ENCODE measurements at regions not wholly inside any gene's neighbourhood (a gene's known extent, or its start where the extent isn't known, plus 50 kb on each side); places are given as distances from the start of the nearest gene placed in this dataset.
"Not testable (repeated sequence)": the region's sequence is repeated elsewhere in the genome, so short reads cannot be mapped to it uniquely, and the experiment has no call there.

- DNase-seq = peak; percentile 60
- no peak overlapping the region for H3K4me3 ChIP-seq (ENCODE audit: low read depth, low read length)
- H3K27ac ChIP-seq = no peak overlapping the region
Observed at GRCh38 chr2:237235383-237236095, 149.8 kb downstream of the COPS8 start.

GRCh38 chr2:237236188-237236587 lies 150.5 kb downstream of the COPS8 start:
- no peak for TF ChIP-seq CTCF (IDR thresholded peaks at IDR 0.05; ENCODE audit: low read depth, low read length, missing control alignments)
- Histone ChIP-seq H3K4me3 (ENCODE audit: low read depth, low read length) (no peak overlapping the region), H3K36me3 (replicated peaks) (no peaks in the 10 kb centered on the region), H3K27me3 (replicated peaks) (no peaks in the 10 kb centered on the region), H3K27ac (no peak overlapping the region)
- in situ Hi-C loops (cut with HindIII; ENCODE audit: low pct_ligation_motif_present, low sequenced_read_pairs) = no loop called here
- no peak for DNase-seq

More at GRCh38 chr2:237235383-237236095, 149.8 kb downstream of the COPS8 start:
- H3K36me3 ChIP-seq (replicated peaks) = no peaks in the 10 kb centered on the region
- H3K27me3 ChIP-seq (replicated peaks) = no peaks in the 10 kb centered on the region
- in situ Hi-C loops (cut with HindIII; ENCODE audit: low pct_ligation_motif_present, low sequenced_read_pairs) = no loop called here
- TF ChIP-seq CTCF (IDR thresholded peaks at IDR 0.05; ENCODE audit: low read depth, low read length, missing control alignments) = no peak

GRCh38 chr2:237238249-237238648 lies 152.6 kb downstream of the COPS8 start:
- in situ Hi-C loops (cut with HindIII; ENCODE audit: low pct_ligation_motif_present, low sequenced_read_pairs) = no loop called here
- no peaks in the 10 kb centered on the region for H3K36me3 ChIP-seq (replicated peaks)
- H3K27me3 ChIP-seq (replicated peaks) = no peaks in the 10 kb centered on the region
- no peak for TF ChIP-seq CTCF (IDR thresholded peaks at IDR 0.05; ENCODE audit: low read depth, low read length, missing control alignments)
- DNase-seq = no peak
- no peak overlapping the region for H3K4me3 ChIP-seq (ENCODE audit: low read depth, low read length)
- no peak overlapping the region for H3K27ac ChIP-seq

- Histone ChIP-seq H3K27me3 (replicated peaks) (no peaks in the 10 kb centered on the region), H3K27ac (no peak overlapping the region), H3K4me3 (ENCODE audit: low read depth, low read length) (no peak overlapping the region), H3K36me3 (replicated peaks) (no peaks in the 10 kb centered on the region)
- TF ChIP-seq CTCF (IDR thresholded peaks at IDR 0.05; ENCODE audit: low read depth, low read length, missing control alignments) = no peak
- in situ Hi-C loops (cut with HindIII; ENCODE audit: low pct_ligation_motif_present, low sequenced_read_pairs) = no loop called here
- no peak for DNase-seq
Observed at GRCh38 chr2:237240252-237240651, 154.6 kb downstream of the COPS8 start.

GRCh38 chr2:237240868-237241267 lies 155.2 kb downstream of the COPS8 start:
- H3K4me3 ChIP-seq (ENCODE audit: low read depth, low read length); H3K27ac ChIP-seq; H3K36me3 ChIP-seq (replicated peaks); DNase-seq; H3K27me3 ChIP-seq (replicated peaks); in situ Hi-C loops (cut with HindIII; ENCODE audit: low pct_ligation_motif_present, low sequenced_read_pairs): not testable (repeated sequence)

- H3K36me3 ChIP-seq (replicated peaks) = no peaks in the 10 kb centered on the region
- no peak for TF ChIP-seq CTCF (IDR thresholded peaks at IDR 0.05; ENCODE audit: low read depth, low read length, missing control alignments)
- H3K27ac ChIP-seq = no peak overlapping the region
- no peak for DNase-seq
- H3K27me3 ChIP-seq (replicated peaks) = no peaks in the 10 kb centered on the region
- in situ Hi-C loops (cut with HindIII; ENCODE audit: low pct_ligation_motif_present, low sequenced_read_pairs) = no loop called here
- no peak overlapping the region for H3K4me3 ChIP-seq (ENCODE audit: low read depth, low read length)
Observed at GRCh38 chr2:237242091-237242536, 156.4 kb downstream of the COPS8 start.
